ENCODE measurements at regions not wholly inside any gene's neighbourhood (a gene's known extent, or its start where the extent isn't known, plus 50 kb on each side); places are given as distances from the start of the nearest gene placed in this dataset.

DNA sequence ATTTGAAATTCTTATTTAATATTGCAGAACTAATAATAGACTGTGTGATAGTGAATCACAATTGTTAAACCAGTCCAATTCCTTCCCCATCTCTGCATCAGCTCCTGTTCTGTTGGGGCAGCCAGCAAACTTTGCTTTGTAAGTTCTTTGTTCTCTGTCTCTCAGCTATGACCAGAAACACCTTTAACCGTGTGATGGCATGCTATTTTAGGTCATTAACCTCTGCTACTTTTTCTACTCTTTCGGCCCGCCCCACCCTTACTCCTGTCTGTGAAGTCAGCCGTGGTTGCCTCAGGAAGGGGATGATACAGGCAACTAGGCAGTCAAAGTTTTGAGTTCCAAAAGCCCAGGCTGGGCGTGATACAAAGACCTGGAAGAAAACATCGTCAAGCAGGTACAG is 51.3 kb upstream of the EGFL6 start:
- TF ChIP-seq CTCF (IDR thresholded peaks at IDR 0.05; ENCODE audit: extremely low read depth, insufficient read depth, missing control alignments) = no peak
- in situ Hi-C loops (cut with MboI; ENCODE audit: low pct_unique_long_range_greater_than_20kb, low sequenced_read_pairs, unreplicated experiment) = no loop called here
- DNase-seq (ENCODE audit: low spot score) = no peak

- in situ Hi-C loops (cut with MboI; ENCODE audit: low pct_unique_long_range_greater_than_20kb, low sequenced_read_pairs, unreplicated experiment) = no loop called here
- DNase-seq (ENCODE audit: low spot score) = no peak
- TF ChIP-seq CTCF (IDR thresholded peaks at IDR 0.05; ENCODE audit: extremely low read depth, insufficient read depth, missing control alignments) = no peak
Measured at GRCh38 chrX:13515211-13515930, 54.0 kb upstream of the EGFL6 start.

DNA sequence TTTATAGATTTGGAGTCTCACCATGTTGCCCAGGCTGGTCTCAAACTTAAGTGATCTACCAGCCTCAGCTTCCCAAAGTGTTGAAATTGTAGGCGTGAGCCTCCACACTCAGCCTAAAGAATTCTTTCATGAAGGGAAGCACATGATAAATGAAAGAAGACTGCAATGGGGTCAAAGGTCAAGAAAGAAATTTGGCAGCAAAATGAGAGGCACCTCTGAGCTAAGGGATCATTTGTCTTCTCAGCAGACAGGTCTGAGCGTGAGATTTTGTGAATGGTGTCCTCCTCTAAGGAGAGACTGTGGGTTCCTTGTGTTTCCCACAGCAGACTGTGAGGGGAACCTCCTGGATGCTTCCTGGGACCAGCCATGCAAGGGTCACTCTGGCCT is 57.5 kb upstream of the EGFL6 start:
- in situ Hi-C loops (cut with MboI; ENCODE audit: low pct_unique_long_range_greater_than_20kb, low sequenced_read_pairs, unreplicated experiment) = no loop called here
- TF ChIP-seq CTCF (IDR thresholded peaks at IDR 0.05; ENCODE audit: extremely low read depth, insufficient read depth, missing control alignments) = no peak
- no peak for DNase-seq (ENCODE audit: low spot score)

- in situ Hi-C loops (cut with MboI; ENCODE audit: low pct_unique_long_range_greater_than_20kb, low sequenced_read_pairs, unreplicated experiment) = no loop called here
- no peak for TF ChIP-seq CTCF (IDR thresholded peaks at IDR 0.05; ENCODE audit: extremely low read depth, insufficient read depth, missing control alignments)
- no peak for DNase-seq (ENCODE audit: low spot score)
Measured at GRCh38 chrX:13511241-13511943, 58.0 kb upstream of the EGFL6 start.

GRCh38 chrX:13507893-13508292 is 61.5 kb upstream of the EGFL6 start:
- DNase-seq (ENCODE audit: low spot score) = no peak
- no peak for TF ChIP-seq CTCF (IDR thresholded peaks at IDR 0.05; ENCODE audit: extremely low read depth, insufficient read depth, missing control alignments)

DNA sequence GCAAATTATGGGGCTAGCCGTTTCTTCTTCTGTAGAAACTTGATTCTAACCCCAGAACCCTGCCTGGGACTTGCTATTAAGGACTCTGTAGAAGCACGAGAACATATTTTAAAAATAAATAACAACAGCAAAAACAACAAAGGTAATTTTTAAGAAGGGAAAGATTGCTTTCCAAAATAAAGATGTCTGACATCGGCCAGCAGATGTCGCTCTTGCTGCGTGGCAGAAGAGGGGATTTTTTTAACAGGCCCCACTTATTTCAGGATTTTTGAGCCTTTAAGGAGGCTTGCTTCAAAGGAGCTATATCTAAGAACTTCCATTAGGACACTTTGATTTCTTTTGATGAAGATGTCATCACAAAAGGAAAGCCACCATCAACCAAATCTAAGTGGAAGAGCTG is 62.8 kb upstream of the EGFL6 start:
- in situ Hi-C loops (cut with MboI; ENCODE audit: low pct_unique_long_range_greater_than_20kb, low sequenced_read_pairs, unreplicated experiment) = loop anchor here (10.0 kb wide), 2 partner anchors 148 to 528 kb away; partner anchors contain the start of gene TCEANC

More at GRCh38 chrX:13507893-13508292, 61.5 kb upstream of the EGFL6 start:
- in situ Hi-C loops (cut with MboI; ENCODE audit: low pct_unique_long_range_greater_than_20kb, low sequenced_read_pairs, unreplicated experiment) = loop anchor here (10.0 kb wide), 2 partner anchors 147 to 527 kb away; partner anchors contain the start of gene TCEANC

More for the DNA sequence above, 62.8 kb upstream of the EGFL6 start:
- peak; percentile 62 for DNase-seq (ENCODE audit: low spot score)
- peak; percentile 74 for TF ChIP-seq CTCF (IDR thresholded peaks at IDR 0.05; ENCODE audit: extremely low read depth, insufficient read depth, missing control alignments)
